Peyer's patch (tissue), 4 donors: ENCODE measurements at regions not wholly inside any gene's neighbourhood (a gene's known extent, or its start where the extent isn't known, plus 50 kb on each side); places are given as distances from the start of the nearest gene placed in this dataset.

Source experiments
- DNase-seq, 3 donors: peaks; one replicate each; pipeline ENCODE4 v3.0.0-alpha.2; 2017 to 2019
- H3K27ac ChIP-seq, 4 donors: fragments of 200-600 bp; sonication (generic); one replicate each; pipeline ENCODE4 v1.5.1; 2016 to 2019
- H3K27me3 ChIP-seq, 2 donors: fragments of 200-600 bp; sonication (generic); one replicate each; pipeline ENCODE4 v1.5.1; 2019
- H3K36me3 ChIP-seq, 3 donors: fragments of 200-600 bp; sonication (generic); one replicate each; pipeline ENCODE4 v1.5.1; 2016 to 2019
- H3K4me1 ChIP-seq, 4 donors: fragments of 200-600 bp; sonication (generic); one replicate each; pipeline ENCODE4 v1.5.1; 2016 to 2019
- H3K4me3 ChIP-seq, 4 donors: fragments of 200-600 bp; sonication (generic); 1 replicate in 3 of 4; 2 replicates in 1 of 4; pipeline ENCODE4 v1.5.1; 2016 to 2019; ENCODE audit warnings: mild to moderate bottlenecking in 1 of 4
- H3K9me3 ChIP-seq, 4 donors: fragments of 200-600 bp; sonication (generic); one replicate each; pipeline ENCODE4 v1.5.1; 2016 to 2019; ENCODE audit warnings: mild to moderate bottlenecking in 1 of 4
- POLR2A ChIP-seq, 2 donors: fragments of 450-650 bp; IDR thresholded peaks; one replicate each; pipeline ENCODE4 v1.5.1; 2017; ENCODE audit warnings: antibody characterized with exemption in 2 of 2, mild to moderate bottlenecking in 2 of 2, moderate library complexity in 2 of 2
- TF ChIP-seq, protein P1 (sequence below), 6 experiments: fragments of 450-650 bp in 4 of 6; fragments of 200-600 bp in 2 of 6; sonication (generic) in 1 of 6; IDR thresholded peaks; one replicate each; pipeline ENCODE4 v1.5.1; 2017 to 2019; ENCODE audit warnings: antibody characterized with exemption in 6 of 6, mild to moderate bottlenecking in 3 of 6, moderate library complexity in 1 of 6

DNA sequence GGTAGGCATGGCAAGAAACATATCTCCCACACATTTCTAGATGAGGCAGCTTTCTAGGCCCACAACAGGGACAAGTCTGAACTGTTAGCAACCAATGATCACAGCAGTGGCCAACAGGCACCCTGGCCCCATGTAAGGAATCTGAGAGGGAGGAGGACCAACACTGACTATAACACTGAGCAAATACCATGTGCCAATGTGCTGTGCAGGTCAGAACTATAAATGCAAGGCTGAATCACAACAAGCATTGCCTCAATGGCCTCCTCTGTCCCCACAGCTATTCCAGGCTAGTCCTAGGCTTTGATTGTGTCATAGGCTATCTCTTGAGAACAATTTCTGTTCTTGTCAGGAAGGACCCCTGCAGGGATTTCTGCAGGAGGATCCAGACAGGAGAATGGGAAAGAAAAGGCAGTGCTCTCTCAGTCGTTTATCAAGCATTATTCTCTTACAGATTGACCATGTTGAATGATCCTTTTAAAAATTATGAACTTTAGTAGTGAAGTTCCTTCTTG, 221.2 kb downstream of the TLE1 start:
- no peaks in the 10 kb centered on the region for H3K9me3 ChIP-seq
- no peaks in the 10 kb centered on the region for H3K27me3 ChIP-seq
- TF ChIP-seq, protein P1, sequence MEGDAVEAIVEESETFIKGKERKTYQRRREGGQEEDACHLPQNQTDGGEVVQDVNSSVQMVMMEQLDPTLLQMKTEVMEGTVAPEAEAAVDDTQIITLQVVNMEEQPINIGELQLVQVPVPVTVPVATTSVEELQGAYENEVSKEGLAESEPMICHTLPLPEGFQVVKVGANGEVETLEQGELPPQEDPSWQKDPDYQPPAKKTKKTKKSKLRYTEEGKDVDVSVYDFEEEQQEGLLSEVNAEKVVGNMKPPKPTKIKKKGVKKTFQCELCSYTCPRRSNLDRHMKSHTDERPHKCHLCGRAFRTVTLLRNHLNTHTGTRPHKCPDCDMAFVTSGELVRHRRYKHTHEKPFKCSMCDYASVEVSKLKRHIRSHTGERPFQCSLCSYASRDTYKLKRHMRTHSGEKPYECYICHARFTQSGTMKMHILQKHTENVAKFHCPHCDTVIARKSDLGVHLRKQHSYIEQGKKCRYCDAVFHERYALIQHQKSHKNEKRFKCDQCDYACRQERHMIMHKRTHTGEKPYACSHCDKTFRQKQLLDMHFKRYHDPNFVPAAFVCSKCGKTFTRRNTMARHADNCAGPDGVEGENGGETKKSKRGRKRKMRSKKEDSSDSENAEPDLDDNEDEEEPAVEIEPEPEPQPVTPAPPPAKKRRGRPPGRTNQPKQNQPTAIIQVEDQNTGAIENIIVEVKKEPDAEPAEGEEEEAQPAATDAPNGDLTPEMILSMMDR (IDR thresholded peaks at IDR 0.05), result no peak
- TF ChIP-seq POLR2A (IDR thresholded peaks at IDR 0.05), result no peak
- H3K4me3 ChIP-seq, result no peak overlapping the region
- H3K27ac ChIP-seq, result no peak overlapping the region
- H3K4me1 ChIP-seq, result no peaks in the 10 kb centered on the region
- H3K36me3 ChIP-seq, result no peaks in the 10 kb centered on the region
- no peak for DNase-seq

DNA sequence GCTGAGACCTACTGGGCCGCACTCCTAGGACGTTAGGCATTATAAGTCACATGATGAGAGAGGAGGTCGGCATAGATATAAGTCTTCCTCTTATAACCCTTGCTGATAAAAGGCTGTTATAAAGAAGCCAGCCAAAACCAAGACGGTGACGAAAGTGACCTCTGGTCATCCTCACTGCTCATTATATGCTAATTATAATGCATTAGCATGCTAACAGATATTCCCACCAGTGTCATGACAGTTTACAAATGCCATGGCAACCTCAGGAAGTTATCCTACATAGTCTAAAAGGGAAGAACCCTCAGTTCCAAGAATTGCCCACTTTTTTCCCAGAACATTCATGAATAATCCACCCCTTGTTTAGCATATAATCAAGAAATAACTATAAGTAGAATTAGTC, 222.4 kb downstream of the TLE1 start:
- Histone ChIP-seq H3K4me1 (no peaks in the 10 kb centered on the region), H3K9me3 (no peaks in the 10 kb centered on the region), H3K27me3 (no peaks in the 10 kb centered on the region), H3K36me3 (no peaks in the 10 kb centered on the region), H3K4me3 (no peak overlapping the region), H3K27ac (no peak overlapping the region)
- DNase-seq, result no peak
- no peak for TF ChIP-seq POLR2A (IDR thresholded peaks at IDR 0.05)
- TF ChIP-seq, protein P1 (IDR thresholded peaks at IDR 0.05), result no peak

DNA sequence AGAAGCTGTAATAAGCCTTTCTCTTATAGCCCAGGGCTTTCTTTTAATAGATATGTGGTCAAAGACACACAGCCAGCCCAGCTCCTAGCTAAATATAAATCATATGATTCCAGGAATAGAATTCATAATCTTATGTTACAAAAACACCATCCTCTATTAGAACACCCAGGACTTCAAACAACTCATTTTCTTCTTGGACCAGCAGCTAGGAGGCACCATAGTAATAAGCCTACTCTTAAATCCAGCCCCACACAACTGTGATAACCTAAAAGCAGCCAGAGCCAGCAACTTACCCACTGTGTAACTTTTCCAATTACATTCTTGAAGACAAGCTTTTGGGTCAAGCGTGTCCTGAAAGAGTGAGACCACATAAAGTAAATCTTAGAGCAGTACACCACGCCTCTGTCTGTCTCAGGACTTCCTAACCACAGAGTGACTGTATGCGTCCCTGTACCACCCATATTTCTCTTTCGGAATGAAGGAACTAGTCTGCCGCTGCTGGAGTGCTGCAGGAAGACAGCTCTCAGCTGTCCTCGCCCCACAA, 223.8 kb downstream of the TLE1 start:
- Histone ChIP-seq H3K27me3 (no peaks in the 10 kb centered on the region), H3K27ac (no peak overlapping the region), H3K9me3 (no peaks in the 10 kb centered on the region), H3K36me3 (no peaks in the 10 kb centered on the region), H3K4me3 (no peak overlapping the region), H3K4me1 (no peaks in the 10 kb centered on the region)
- no peak for DNase-seq
- TF ChIP-seq POLR2A (IDR thresholded peaks at IDR 0.05), result no peak
- TF ChIP-seq, protein P1 (IDR thresholded peaks at IDR 0.05), result peak in 1 of 6 experiments; percentile 3

DNA sequence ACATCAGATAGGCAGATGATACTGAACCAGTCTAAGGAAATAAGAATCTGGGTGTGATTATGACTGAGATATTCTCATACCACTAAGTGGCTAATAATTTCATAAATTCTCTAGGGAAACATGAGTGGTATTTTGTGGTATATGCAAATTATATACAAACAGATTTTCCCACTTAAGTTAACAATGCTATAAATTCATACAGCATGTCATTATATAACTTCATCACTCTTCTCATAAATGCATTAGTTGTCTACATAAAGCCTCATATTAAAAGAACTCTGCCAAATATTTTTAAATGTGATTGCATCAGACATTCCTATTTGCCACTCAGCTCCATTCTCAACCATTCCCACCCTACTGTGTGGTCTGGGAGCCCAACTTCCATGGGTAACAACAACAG, 226.5 kb downstream of the TLE1 start:
- H3K27me3 ChIP-seq, result no peaks in the 10 kb centered on the region
- TF ChIP-seq, protein P1 (IDR thresholded peaks at IDR 0.05), result no peak
- no peaks in the 10 kb centered on the region for H3K36me3 ChIP-seq
- no peak overlapping the region for H3K4me3 ChIP-seq
- no peak for DNase-seq
- H3K27ac ChIP-seq, result no peak overlapping the region
- no peaks in the 10 kb centered on the region for H3K9me3 ChIP-seq
- H3K4me1 ChIP-seq, result no peaks in the 10 kb centered on the region

GRCh38 chr9:81461196-81461595, 228.2 kb downstream of the TLE1 start:
- no peaks in the 10 kb centered on the region for H3K9me3 ChIP-seq
- no peaks in the 10 kb centered on the region for H3K27me3 ChIP-seq
- no peak overlapping the region for H3K4me3 ChIP-seq
- no peak for DNase-seq
- TF ChIP-seq, protein P1 (IDR thresholded peaks at IDR 0.05), result no peak
- no peak for TF ChIP-seq POLR2A (IDR thresholded peaks at IDR 0.05)
- H3K36me3 ChIP-seq, result no peaks in the 10 kb centered on the region
- H3K27ac ChIP-seq, result no peak overlapping the region
- no peaks in the 10 kb centered on the region for H3K4me1 ChIP-seq

DNA sequence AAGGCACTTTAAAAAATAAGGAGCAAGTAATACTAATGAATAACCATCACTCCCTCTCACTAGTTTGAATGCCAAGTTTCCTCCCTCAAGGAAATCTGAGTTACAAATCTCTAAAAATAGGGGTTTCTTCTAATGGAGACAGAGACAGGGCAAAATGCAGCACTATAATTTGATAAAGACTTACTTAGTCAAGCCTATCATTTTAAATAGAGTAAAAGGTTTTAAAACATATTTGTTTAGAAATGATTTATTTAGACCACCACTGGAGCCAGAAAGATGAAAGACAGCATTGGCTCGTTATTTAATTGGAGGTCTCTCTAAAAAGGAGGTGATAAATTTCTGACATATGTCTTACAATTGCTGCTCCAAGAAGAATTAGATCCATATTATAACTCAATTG, 228.7 kb downstream of the TLE1 start:
- no peaks in the 10 kb centered on the region for H3K9me3 ChIP-seq
- H3K27me3 ChIP-seq, result no peaks in the 10 kb centered on the region
- no peaks in the 10 kb centered on the region for H3K36me3 ChIP-seq
- no peak overlapping the region for H3K27ac ChIP-seq
- TF ChIP-seq, protein P1 (IDR thresholded peaks at IDR 0.05), result no peak
- TF ChIP-seq POLR2A (IDR thresholded peaks at IDR 0.05), result no peak
- H3K4me3 ChIP-seq, result no peak overlapping the region
- no peak for DNase-seq
- no peaks in the 10 kb centered on the region for H3K4me1 ChIP-seq
